NCI-H187 treated with DMSO at 0.1 percent for 48 hours (cell line): ENCODE measurements at regions not wholly inside any gene's neighbourhood (a gene's known extent, or its start where the extent isn't known, plus 50 kb on each side); places are given as distances from the start of the nearest gene placed in this dataset.
"Not testable (repeated sequence)": the region's sequence is repeated elsewhere in the genome, so short reads cannot be mapped to it uniquely, and the experiment has no call there.

Experiments used
- DNase-seq: peaks from one replicate; lab custom pipeline; 2025; lab: John Stamatoyannopoulos, UW

DNA sequence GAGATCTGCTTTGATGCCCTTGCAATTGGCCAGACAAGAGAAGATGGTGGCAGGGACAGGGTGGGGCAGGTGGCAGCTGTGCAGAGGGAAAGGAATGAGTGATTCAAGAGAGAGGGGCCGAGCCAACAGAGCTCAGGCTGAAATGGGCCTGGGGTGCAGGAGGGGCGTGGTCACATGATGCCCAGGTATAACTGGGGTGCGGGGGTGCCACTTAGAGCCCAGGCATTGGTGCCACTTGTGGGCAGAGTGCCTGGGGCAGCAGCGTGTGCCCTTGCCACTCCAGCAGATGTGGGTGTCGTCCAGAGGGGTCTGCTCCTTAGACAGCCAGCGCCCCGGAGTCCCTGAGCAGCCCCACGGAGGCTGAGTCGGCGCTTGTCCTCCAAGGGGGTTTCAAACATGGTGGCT lies 88.7 kb downstream of the PLXNA1 start:
- no peak for DNase-seq

DNA sequence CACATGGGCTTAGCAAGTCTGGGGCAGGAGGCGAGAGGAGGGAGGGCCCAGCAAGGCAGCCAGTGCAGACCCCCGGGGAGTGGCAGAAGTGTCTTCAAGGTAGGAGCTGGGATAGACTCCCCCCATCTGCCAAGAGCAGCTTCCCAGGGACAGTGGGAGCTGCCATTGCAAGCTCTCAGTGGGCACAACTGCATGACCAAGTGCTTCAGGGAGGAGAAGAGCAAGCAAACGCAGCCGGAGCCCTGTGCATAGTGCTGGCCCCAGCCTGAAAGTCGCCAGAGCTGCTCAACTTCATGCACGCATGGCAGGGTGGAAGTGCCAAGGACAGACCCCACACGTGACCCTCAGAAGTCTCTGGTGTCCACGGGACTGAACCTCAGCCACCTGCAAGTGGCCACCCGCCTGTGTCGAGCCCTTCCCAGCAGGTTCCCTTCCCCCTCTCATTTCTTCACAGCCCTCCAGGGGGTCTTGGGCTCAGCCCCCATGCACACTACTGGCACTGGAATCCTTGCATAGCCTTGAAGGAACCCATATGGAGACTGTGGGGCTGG lies 89.4 kb downstream of the PLXNA1 start:
- no peak for DNase-seq

- DNase-seq = no peak
Measured at GRCh38 chr3:127072971-127073783, 90.3 kb downstream of the PLXNA1 start.

DNA sequence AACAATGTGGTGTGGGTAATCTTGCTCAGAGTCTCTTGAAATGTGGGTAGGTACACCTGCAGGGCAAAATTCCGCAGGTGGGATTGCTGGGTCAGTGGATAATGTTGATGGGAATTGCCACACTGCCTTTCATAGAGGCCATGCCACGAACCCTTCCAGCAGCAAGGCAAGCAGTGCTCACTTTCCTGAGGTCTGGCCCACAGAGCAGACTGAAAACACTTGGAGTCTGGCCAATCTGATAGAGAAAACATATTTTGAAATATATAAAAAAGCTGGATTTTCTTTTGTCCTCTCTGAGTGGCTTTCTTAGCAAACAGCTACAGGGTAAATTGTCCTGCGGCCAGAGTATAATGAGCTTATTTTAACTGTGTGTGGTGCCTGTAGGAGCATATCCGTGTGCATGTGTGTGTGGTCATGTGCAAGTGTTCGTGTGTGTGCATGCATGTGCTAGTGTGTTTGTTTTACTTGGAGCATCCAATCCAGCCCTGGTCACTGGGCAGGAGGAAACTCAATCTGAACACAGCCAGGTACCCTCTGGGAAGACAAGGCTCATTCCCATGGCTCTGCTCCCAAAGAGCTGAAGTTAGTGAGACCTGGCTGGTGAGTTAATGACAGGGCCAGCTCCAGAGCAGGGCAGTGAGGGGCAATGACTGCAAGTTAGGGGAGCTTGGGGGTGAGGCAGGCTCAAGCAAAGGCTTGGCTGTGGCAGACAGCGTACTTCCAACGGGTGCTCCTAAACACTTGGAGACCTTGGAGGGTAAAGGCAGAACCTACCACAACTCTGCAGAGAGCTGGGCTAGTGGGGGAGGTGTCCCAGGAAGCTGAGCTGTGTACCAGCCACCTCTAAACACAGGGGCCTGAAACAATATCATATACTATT lies 91.3 kb downstream of the PLXNA1 start:
- DNase-seq = no peak

DNA sequence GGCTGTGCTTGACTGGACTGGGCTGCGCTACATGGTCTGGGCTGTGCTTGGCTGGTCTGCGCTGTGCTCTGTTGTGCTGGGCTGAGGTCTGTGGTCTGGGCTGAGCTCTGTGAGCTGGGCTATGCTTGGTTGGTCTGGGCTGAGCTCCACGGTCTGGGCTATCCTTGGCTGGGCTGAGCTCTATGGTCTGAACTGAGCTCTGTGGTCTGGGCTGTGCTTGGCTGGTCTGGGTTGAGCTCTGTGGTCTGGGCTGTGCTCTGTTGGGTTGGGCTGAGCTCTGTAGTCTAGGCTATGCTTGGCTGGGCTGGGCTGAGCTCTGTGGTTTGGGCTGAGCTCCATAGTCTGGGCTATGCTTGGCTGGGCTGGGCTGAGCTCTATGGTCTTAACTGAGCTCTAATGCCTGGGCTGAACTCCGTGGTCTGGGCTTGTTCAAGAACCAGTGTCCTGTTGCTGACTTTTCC lies 92.0 kb downstream of the PLXNA1 start:
- DNase-seq = no peak

DNA sequence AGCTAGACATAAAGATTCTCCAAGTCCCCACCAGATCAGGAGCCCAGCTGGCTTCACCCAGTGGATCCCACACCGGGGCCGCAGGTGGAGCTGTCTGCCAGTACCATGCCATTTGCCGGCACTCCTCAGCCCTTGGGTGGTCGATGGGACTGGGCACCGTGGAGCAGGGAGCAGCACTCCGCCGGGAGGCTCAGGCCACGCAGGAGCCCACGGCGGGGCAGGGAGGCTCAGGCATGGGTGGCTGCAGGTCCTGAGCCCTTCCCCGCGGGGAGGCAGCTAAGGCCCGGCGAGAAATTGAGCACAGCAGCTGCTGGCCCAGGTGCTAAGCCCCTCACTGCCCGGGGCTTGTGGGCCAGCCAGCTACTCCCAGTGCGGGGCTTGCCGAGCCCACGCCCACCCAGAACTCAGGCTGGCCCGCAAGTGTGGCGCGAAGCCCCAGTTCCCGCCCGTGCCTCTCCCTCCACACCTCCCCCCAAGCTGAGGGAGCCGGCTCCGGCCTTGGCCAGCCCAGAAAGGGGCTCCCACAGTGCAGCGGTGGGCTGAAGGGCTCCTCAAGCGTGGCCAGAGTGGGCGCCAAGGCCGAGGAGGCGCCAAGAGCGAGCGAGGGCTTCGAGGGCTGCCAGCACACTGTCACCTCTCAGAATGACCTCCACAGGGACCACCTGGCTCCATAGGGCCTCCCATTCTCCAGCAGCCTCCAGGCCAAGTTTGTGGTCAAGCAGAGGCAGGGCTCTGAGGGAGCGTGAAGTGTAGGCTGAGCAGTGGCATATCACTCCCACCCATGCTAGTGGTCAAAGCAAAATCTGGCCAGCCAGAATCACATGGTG lies 93.5 kb downstream of the PLXNA1 start:
- DNase-seq = not testable (repeated sequence)

DNA sequence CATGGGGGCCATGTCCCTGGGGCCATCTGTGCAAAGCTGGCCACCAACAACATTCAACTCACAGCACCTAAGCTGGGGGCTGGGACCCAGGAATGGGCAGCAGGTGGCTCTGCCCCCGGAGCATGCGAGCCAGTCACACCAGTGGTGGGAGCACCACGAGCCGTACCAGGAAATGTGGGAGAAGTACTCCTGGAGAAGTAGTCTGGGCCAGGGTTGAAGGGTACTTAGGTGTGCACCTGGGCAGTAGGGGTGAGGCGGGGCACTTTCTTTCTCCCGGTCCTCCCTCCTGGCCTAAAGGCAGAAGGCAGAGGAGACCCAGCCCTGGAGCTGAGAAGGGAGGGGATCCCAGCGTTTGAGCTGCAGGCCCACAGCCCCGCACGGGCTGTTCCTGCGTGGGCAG lies 94.2 kb downstream of the PLXNA1 start:
- no peak for DNase-seq

DNA sequence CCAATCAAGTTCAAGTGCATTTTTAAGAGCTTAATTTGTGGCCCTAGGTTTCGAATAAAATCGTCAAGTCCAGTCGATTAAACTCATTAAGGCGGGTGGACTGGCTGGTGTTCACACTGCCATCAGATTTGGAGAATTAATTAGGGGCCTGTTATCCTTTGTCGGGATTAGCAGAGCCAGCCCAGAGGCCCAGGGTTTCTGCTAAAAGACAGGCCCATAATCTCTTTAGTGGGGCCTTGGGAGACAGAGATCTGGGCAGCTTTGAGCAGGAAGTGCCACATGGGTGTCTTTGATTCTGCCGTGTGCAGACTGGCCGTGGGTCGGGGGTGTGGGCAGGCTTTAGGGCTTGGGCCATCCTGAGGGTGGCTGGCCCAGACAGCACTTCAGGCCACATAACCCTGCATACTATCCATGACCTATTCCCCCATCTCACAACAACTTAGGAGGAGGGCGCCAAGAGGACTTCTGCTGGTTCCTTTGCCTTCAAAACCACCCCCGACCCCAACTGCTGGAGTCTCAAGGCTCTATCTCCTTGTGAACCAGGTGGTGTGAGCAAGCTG lies 94.7 kb downstream of the PLXNA1 start:
- DNase-seq = no peak

GRCh38 chr3:127078626-127079025 lies 95.7 kb downstream of the PLXNA1 start:
- no peak for DNase-seq

GRCh38 chr3:127079211-127079610 lies 96.3 kb downstream of the PLXNA1 start:
- DNase-seq = no peak

GRCh38 chr3:127081001-127081720 lies 98.2 kb downstream of the PLXNA1 start:
- no peak for DNase-seq

- DNase-seq = no peak
Measured at GRCh38 chr3:127082066-127082465, 99.2 kb downstream of the PLXNA1 start.

DNA sequence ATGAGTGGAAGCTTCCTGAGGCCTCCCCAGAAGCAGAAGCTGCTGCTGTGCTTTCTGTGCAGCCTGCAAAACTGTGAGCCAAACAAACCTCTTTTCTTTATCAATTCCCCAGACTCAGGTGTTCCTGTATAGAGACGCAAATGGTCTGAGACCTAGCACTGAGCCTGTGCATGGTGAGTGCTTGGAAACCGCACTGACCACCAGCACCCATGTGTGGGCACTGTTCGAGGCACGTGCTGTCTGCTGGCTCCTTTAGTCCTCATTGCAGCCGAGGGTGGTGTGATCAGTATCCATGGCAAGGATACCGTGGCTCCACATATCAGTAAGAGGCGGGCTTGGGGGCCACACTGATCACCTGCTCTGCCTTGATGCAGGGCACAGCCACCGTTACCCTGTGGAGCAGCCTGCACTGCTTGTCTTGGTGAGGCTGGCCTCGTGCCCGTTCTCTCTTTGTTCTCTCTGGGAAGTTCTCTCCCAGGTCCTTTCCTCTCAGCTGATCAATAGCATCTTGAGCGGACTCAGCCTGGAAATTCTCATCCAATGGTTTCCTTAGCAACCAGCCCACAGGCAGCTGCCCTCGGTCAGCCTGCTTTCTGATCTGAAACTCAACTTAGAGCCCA lies 101.0 kb downstream of the PLXNA1 start:
- DNase-seq = no peak

- no peak for DNase-seq
Measured at GRCh38 chr3:127084401-127084990, 101.6 kb downstream of the PLXNA1 start.

- DNase-seq = no peak
Measured at GRCh38 chr3:127085576-127085975, 102.7 kb downstream of the PLXNA1 start.

- not testable (repeated sequence) for DNase-seq
Measured at GRCh38 chr3:127086591-127086990, 103.7 kb downstream of the PLXNA1 start.

DNA sequence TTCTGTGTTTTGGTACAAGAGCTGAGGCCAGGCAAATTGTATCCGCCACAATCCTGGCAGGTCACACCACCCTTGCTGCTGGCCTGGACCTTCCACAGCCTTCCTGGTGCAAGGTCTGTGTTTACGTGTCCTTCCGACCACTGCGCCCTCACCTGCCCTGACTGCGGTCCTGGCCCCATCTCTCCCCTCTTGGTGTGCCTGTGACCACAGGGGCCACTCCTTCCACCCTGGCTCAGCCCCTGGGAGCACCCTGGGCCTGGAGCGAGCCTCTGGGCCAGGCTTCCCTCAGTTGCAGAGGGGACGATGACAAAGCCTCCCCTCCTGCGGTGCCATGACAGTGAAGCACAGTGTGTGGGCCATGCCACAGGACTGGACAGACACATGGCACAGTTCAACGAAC lies 104.5 kb downstream of the PLXNA1 start:
- DNase-seq = no peak

DNA sequence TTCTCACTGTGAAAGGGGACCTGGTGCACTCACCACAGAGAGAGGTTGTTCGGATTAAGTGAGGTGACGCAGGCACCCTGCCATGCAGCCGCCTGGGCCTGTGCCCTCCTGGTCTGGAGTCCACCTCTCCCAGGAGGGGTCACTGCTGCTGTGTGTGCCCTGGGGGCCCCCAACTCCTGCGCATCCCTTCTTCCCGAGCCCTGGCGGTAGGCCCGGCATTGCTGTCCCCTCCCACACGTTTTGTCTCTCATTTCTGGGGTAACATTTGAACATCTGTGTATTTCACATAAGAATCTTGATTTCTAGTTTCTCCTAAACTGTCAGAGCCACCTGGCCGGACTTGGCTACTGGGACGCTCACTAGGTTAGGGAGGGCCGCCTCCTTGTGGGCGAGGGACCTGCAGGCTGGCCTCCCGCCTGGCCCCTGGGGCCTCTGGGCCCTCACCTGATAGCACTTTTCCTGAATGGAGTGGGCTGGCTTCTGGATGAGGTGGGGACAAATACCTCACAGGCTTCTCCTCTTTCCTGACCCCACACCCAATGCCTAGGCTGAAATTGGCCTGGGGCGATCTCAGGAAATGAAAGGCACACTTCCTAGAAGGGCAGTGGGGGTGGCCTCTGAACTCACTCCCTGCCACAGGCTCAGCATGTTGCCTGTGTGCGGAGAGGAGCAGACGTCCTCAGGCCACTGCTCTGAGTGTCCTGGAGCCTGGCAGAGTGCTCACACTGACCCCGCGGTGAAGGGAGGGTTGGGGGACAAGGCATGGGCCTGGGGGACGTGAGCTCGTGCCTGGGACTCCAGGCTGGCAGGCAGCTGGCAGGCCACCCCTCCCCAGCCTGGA lies 104.2 kb upstream of the PRR23E start:
- DNase-seq = no peak
